HG03159 (cell line): ENCODE measurements at regions not wholly inside any gene's neighbourhood (a gene's known extent, or its start where the extent isn't known, plus 50 kb on each side); places are given as distances from the start of the nearest gene placed in this dataset.
A peak's percentile ranks its signal among the peaks of the same experiment; 100 is the strongest.

Experiments used
- ATAC-seq: cut with Tn5 transposase; IDR thresholded peaks from one replicate; pipeline ENCODE4 v1.9.1; 2021; ENCODE audit warnings: mild to moderate bottlenecking, moderate library complexity; ENCODE audit not compliant: unreplicated experiment

DNA sequence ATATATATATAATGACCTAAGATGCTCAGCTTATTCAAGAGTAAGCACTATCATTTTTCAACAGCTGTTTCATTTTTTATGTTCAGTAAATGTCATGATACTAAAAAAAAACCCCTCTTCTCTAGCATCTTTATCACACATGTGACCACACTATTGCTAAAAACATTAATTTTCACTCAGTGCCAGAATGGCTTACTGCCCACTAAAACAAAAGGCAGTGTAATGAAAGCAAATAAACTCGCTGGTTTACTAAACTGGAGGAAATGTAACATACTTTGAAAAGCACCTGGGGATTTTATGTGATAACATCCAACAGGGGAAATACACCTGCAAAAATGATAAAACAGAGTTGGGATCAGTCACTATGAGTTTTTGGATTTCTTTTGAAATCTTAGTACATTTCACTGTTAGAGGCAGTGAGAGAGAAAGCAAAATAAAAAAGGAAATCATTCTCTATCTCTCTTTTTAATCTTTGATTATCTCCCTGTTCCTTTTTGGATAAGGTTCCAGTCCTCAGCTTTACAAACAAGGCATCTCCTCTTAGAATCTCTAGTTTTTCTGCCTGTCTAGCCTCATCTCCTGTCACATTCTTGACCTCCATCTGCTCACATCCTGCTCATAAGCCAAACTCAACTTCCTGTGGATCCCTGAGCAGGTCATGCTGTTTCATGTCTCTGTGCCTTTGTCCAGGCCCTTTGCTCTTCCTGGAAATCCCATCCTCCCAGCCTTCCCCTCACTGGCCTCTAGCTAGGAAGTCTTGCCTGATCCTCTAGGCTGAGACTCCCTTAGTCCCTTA is 338.0 kb downstream of the MAN2A1 start:
- ATAC-seq = no peak

- no peak for ATAC-seq
Observed at GRCh38 chr5:110031402-110032140, 341.8 kb downstream of the MAN2A1 start.

GRCh38 chr5:110032376-110032775 is 342.6 kb downstream of the MAN2A1 start:
- ATAC-seq = no peak

DNA sequence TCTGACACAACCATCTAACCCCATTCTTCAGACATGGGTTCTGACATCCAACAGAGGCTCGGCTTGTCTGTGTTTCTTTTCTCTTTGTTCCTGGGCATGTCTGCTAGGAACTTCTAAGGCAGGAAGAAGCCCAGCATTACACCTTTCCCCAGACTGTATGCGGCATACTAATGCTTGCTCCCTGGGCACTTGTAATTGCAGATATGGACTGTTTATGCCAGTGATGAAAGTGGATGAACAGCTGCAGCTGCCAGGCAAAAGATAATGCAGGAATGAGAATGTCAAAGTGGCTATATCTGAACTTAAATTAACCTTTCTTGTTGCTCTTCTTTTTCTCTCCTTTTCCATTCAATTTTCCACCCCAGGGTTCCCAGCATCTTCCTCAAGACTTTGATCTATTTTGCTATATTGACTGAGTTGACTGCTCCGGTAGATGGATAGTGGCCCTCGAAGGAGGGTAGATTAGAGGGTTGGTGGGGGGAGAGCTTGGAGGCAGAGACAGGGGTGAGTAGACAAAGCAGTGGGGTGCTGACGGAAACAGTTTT is 344.4 kb downstream of the MAN2A1 start:
- ATAC-seq = no peak

- no peak for ATAC-seq
Observed at GRCh38 chr5:110038297-110038997, 348.7 kb downstream of the MAN2A1 start.

DNA sequence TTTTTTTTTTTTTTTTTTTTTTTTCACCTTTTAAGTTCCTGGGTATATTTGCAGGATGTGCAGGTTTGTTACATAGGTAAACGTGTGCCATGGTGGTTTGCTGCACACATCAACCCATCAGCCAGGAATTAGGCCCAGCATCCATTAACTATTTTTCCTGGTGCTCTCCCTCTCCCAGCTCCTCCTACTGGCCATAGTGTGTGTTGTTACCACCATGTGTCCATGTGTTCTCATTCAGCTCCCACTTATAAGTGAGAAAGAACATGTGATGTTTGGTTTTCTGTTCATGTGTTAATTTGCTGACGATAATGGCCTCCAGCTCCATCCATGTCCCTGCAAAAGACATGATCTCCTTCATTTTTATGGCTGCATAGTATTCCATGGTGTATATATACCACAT is 350.5 kb downstream of the MAN2A1 start:
- ATAC-seq = no peak

DNA sequence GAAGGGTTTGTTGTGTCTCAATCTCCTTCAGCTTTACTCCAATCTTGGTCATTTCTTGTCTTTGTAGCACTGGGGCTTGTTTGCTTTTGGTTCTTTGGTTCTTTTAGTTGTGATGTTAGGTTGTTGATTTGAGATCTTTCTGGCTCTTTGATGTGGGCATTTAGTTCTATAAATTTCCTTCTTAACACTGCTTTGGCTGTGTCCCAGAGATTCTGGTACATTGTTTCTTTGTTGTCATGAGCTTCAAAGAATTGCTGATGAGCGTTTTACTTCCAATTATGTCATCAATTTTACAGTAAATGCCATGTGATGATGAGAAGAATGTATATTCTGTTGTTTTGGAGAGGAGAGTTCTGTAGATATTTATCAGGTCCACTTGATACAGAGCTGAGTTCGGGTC is 353.3 kb downstream of the MAN2A1 start:
- ATAC-seq = no peak

DNA sequence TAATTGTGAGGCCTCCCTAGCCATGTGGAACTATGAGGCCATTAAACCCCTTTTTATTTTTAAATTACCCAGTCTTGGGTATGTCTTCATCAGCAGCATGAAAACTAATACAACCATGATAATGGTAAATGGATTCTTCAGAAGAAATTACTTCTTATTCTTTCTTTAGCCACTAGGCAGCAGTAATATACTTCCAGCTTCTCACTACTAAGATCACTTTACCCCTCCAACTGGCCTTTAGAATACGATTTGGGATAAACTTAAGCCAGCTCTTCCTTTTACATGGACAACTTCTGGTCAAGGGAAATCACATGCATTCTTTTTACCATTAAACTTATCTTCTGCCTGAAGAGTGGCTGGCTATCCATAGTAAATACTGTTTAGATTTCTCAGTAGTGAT is 355.4 kb downstream of the MAN2A1 start:
- no peak for ATAC-seq

DNA sequence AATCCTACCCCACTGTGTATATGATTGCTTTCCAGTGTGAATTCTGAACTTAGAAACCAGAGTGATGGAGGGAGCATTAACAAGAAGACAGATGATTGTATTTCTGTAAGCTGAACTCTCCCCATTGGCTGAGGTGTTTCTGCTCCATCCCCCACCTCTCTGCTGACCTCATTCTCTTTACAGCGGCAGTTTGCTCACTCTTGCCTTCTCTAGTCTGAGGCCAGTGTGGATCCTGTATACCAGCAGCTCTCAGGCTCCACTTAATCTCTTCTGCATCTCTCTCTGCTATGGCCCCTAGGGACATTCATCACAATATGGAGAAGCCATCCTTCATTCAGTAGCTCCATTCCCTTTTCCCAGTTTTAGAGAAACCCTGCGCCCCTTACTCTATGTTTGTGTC is 358.8 kb downstream of the MAN2A1 start:
- ATAC-seq = no peak

- ATAC-seq = no peak
Observed at GRCh38 chr5:110049816-110050215, 360.1 kb downstream of the MAN2A1 start.

- no peak for ATAC-seq
Observed at GRCh38 chr5:110050640-110051345, 361.1 kb downstream of the MAN2A1 start.

- no peak for ATAC-seq
Observed at GRCh38 chr5:110053205-110053604, 363.5 kb downstream of the MAN2A1 start.

DNA sequence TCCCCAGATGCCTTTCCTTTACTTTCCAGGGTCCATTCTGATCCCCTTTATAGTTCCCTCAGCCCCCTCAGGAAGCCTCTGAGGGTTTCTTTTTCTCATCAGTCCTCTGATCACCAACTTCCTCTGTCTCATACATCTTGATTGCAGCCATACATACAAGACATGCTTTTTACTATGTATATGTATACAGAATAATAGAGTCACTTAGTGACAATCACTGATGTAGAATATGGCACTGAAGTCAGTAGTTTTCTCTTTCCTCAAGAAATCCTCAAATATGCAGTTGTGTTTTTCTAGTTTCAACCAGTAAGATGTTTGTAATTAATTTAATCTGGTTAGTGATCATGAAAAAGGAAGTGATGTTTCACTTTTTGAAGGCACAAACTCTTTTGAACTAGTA is 364.1 kb downstream of the MAN2A1 start:
- ATAC-seq = peak; percentile 28

GRCh38 chr5:110054240-110054639 is 364.5 kb downstream of the MAN2A1 start:
- peak; percentile 96 for ATAC-seq

- no peak for ATAC-seq
Observed at GRCh38 chr5:110055302-110055701, 365.6 kb downstream of the MAN2A1 start.

GRCh38 chr5:110056580-110057114 is 366.9 kb downstream of the MAN2A1 start:
- no peak for ATAC-seq

DNA sequence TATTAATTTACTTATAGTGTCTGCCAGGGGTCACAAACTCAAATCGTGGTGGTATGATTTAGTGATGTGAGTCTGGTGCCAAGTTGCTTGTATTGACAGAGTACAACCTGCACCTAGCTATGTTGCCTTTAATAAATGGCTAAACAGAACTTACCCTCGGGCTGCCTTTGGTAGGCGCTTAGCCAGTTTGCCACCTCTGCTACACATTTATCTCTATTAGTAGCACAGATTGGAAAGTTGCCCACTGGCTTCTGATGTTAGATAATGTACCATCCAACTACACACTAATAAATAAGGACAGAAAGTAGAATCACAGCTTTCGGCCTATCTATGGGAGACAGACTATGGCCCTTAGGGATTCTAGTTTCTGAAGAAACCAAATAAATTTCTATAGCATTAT is 368.4 kb downstream of the MAN2A1 start:
- no peak for ATAC-seq

- ATAC-seq = no peak
Observed at GRCh38 chr5:110062246-110062645, 372.5 kb downstream of the MAN2A1 start.

DNA sequence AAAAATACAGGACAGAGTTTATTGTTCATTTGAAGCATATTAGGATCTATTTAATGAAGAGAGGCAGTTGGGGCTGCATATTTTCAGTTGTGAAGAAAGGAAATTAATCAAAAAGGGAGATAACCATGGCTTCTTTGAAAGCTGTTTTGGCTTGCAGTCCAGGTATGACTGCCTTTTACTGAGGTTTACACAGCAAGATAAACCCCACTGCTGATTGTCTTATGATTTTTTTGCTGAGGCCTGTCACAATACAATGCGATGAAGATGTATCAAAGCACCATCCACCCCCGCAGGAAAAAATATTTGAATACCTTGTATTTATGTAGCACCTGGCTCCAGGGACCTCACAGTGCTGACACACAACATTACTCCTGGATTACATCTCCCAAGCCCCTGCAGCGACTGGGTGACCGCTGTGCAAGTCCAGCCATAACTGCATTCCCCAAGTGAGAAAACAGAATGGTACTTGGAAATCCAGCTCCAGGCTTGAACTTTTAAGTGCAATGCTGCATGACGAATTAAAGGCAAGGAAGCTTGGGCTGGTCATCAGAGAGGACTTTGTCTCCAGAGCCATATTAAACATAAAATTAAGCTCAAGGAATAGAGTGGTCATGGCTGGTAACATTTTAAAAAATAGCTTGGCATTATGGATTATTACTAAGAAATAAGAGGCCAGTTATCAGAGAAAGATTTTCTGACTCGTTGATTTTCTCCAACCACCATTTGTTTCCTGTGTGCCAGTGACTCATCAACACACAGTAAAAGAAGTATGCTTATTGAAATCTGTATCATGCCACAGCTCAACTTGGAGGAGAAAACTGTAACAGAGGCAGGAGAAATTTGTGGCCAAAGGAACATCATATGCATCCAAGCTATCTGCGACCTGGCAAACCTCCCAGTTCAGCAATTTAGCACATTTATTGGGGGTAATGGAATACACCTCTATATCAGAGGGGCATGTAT is 374.2 kb downstream of the MAN2A1 start:
- ATAC-seq = no peak
